Activated naive CD4-positive, alpha-beta T cell treated with anti-CD3 and anti-CD28 coated beads, Interleukin-2, amount 50 U/mL, for 72 hours (primary cell): ENCODE measurements at regions not wholly inside any gene's neighbourhood (a gene's known extent, or its start where the extent isn't known, plus 50 kb on each side); places are given as distances from the start of the nearest gene placed in this dataset.
A peak's percentile ranks its signal among the peaks of the same experiment; 100 is the strongest.
"Not testable (repeated sequence)": the region's sequence is repeated elsewhere in the genome, so short reads cannot be mapped to it uniquely, and the experiment has no call there.

Experiments used
- ATAC-seq, 2 donors: fragments of 150-1000 bp; cut with Tn5 transposase; 2 replicates each; pipeline ENCODE4 v1.10.0; 2021; ENCODE audit warnings: mild to moderate bottlenecking in 2 of 2, moderate library complexity in 2 of 2
- DNase-seq, 2 donors: peaks; one replicate each; pipeline ENCODE4 v3.0.0; 2021 to 2022; ENCODE audit warnings: low spot score in 2 of 2
- H3K27ac Mint-ChIP-seq, 2 donors: one replicate each; pipeline ENCODE4 v1.8.0; 2022; ENCODE audit warnings: mild to moderate bottlenecking in 2 of 2, mixed read lengths in 2 of 2
- H3K36me3 Mint-ChIP-seq, 2 donors: one replicate each; pipeline ENCODE4 v1.8.0; 2022; ENCODE audit warnings: mixed read lengths in 2 of 2
- H3K9me3 Mint-ChIP-seq, 2 donors: one replicate each; pipeline ENCODE4 v1.8.0; 2022; ENCODE audit warnings: mixed read lengths in 2 of 2

GRCh38 chr1:48064693-48065092 is 67.5 kb upstream of the TRABD2B start:
- not testable (repeated sequence) for H3K27ac Mint-ChIP-seq, H3K9me3 Mint-ChIP-seq, DNase-seq, ATAC-seq, H3K36me3 Mint-ChIP-seq

- Mint-ChIP-seq H3K36me3 (no peaks in the 10 kb centered on the region), H3K27ac (no peak overlapping the region), H3K9me3 (no peaks in the 10 kb centered on the region)
- DNase-seq (no peak), ATAC-seq (no peak)
Measured at GRCh38 chr1:48062353-48062752, 65.2 kb upstream of the TRABD2B start.

- peak in 1 of 2 donors; percentile 30 for DNase-seq
- Mint-ChIP-seq H3K36me3 (no peaks in the 10 kb centered on the region), H3K27ac (no peak overlapping the region), H3K9me3 (no peaks in the 10 kb centered on the region)
- no peak for ATAC-seq
Measured at GRCh38 chr1:48061162-48062136, 64.3 kb upstream of the TRABD2B start.

- no peak for ATAC-seq
- no peak overlapping the region for H3K27ac Mint-ChIP-seq
- H3K9me3 Mint-ChIP-seq, result no peaks in the 10 kb centered on the region
- H3K36me3 Mint-ChIP-seq, result no peaks in the 10 kb centered on the region
- no peak for DNase-seq
Measured at GRCh38 chr1:48059289-48059688, 62.1 kb upstream of the TRABD2B start.

- no peak overlapping the region for H3K27ac Mint-ChIP-seq
- H3K36me3 Mint-ChIP-seq, result no peaks in the 10 kb centered on the region
- H3K9me3 Mint-ChIP-seq, result no peaks in the 10 kb centered on the region
- ATAC-seq (no peak), DNase-seq (no peak)
Measured at GRCh38 chr1:48058135-48059025, 61.2 kb upstream of the TRABD2B start.

- no peaks in the 10 kb centered on the region for H3K9me3 Mint-ChIP-seq
- no peak overlapping the region for H3K27ac Mint-ChIP-seq
- H3K36me3 Mint-ChIP-seq, result no peaks in the 10 kb centered on the region
- ATAC-seq (no peak), DNase-seq (no peak)
Measured at GRCh38 chr1:48057249-48057648, 60.1 kb upstream of the TRABD2B start.

- Mint-ChIP-seq H3K36me3 (no peaks in the 10 kb centered on the region), H3K27ac (no peak overlapping the region), H3K9me3 (no peaks in the 10 kb centered on the region)
- ATAC-seq (no peak), DNase-seq (no peak)
Measured at GRCh38 chr1:48055876-48056764, 58.9 kb upstream of the TRABD2B start.

- no peak for ATAC-seq
- Mint-ChIP-seq H3K27ac (peak overlapping the region in 1 of 2 donors; percentile 23), H3K9me3 (no peaks in the 10 kb centered on the region), H3K36me3 (no peaks in the 10 kb centered on the region)
- DNase-seq, result no peak
Measured at GRCh38 chr1:48054232-48054631, 57.0 kb upstream of the TRABD2B start.

- no peak for ATAC-seq
- no peaks in the 10 kb centered on the region for H3K9me3 Mint-ChIP-seq
- DNase-seq, result no peak
- no peaks in the 10 kb centered on the region for H3K36me3 Mint-ChIP-seq
- no peak overlapping the region for H3K27ac Mint-ChIP-seq
Measured at GRCh38 chr1:48052923-48053291, 55.7 kb upstream of the TRABD2B start.

- DNase-seq (no peak), ATAC-seq (no peak)
- Mint-ChIP-seq H3K27ac (no peak overlapping the region), H3K36me3 (no peaks in the 10 kb centered on the region), H3K9me3 (no peaks in the 10 kb centered on the region)
Measured at GRCh38 chr1:48051466-48052126, 54.4 kb upstream of the TRABD2B start.

- ATAC-seq, result no peak
- Mint-ChIP-seq H3K9me3 (no peaks in the 10 kb centered on the region), H3K27ac (no peak overlapping the region), H3K36me3 (no peaks in the 10 kb centered on the region)
- no peak for DNase-seq
Measured at GRCh38 chr1:48049823-48050535, 52.8 kb upstream of the TRABD2B start.

- H3K36me3 Mint-ChIP-seq, result no peaks in the 10 kb centered on the region
- no peak for DNase-seq
- no peaks in the 10 kb centered on the region for H3K9me3 Mint-ChIP-seq
- H3K27ac Mint-ChIP-seq, result no peak overlapping the region
- no peak for ATAC-seq
Measured at GRCh38 chr1:48048980-48049379, 51.8 kb upstream of the TRABD2B start.

GRCh38 chr1:48048064-48048463 is 50.9 kb upstream of the TRABD2B start:
- H3K9me3 Mint-ChIP-seq, result no peaks in the 10 kb centered on the region
- DNase-seq, result no peak
- no peaks in the 10 kb centered on the region for H3K36me3 Mint-ChIP-seq
- peak overlapping the region in 1 of 2 donors; percentile 4 for H3K27ac Mint-ChIP-seq
- ATAC-seq, result no peak

GRCh38 chr1:48047116-48047515 is 49.9 kb upstream of the TRABD2B start:
- DNase-seq (no peak), ATAC-seq (no peak)
- H3K36me3 Mint-ChIP-seq, result no peaks in the 10 kb centered on the region
- no peaks in the 10 kb centered on the region for H3K9me3 Mint-ChIP-seq
- H3K27ac Mint-ChIP-seq, result no peak overlapping the region
